Activated CD4-positive, alpha-beta T cell treated with anti-CD3 and anti-CD28 coated beads for 36 hours (primary cell): ENCODE measurements at regions not wholly inside any gene's neighbourhood (a gene's known extent, or its start where the extent isn't known, plus 50 kb on each side); places are given as distances from the start of the nearest gene placed in this dataset.
"Not testable (repeated sequence)": the region's sequence is repeated elsewhere in the genome, so short reads cannot be mapped to it uniquely, and the experiment has no call there.

Source experiments
- ATAC-seq: fragments of 200-7000 bp; cut with Tn5 transposase; one replicate; pipeline ENCODE4 v1.10.0; 2021; ENCODE audit warnings: mild to moderate bottlenecking, moderate library complexity
- CTCF ChIA-PET: fragments of 350-600 bp; sonication (Branson Sonifier 250); formaldehyde crosslinking; loops from one replicate; lab custom pipeline; 2021; ENCODE audit warnings: antibody characterized with exemption; lab: Charles Lee
- POLR2A ChIA-PET: fragments of 350-600 bp; sonication (Branson Sonifier 250); formaldehyde crosslinking; loops from one replicate; lab custom pipeline; 2021; ENCODE audit warnings: antibody characterized with exemption, inconsistent platforms; lab: Charles Lee
- DNase-seq: peaks from one replicate; pipeline ENCODE4 v3.0.0-alpha.2; 2020
- H3K27ac Mint-ChIP-seq: one replicate; pipeline ENCODE4 v1.8.0; 2021; ENCODE audit warnings: mixed read lengths
- H3K27me3 Mint-ChIP-seq: one replicate; pipeline ENCODE4 v1.8.0; 2021; ENCODE audit warnings: mixed read lengths
- H3K36me3 Mint-ChIP-seq: one replicate; pipeline ENCODE4 v1.8.0; 2021; ENCODE audit warnings: low read depth, mixed read lengths
- H3K4me1 Mint-ChIP-seq: one replicate; pipeline ENCODE4 v1.8.0; 2021; ENCODE audit warnings: mixed read lengths
- H3K4me3 Mint-ChIP-seq: one replicate; pipeline ENCODE4 v1.8.0; 2021; ENCODE audit warnings: mild to moderate bottlenecking, moderate library complexity, mixed read lengths
- H3K9me3 Mint-ChIP-seq: one replicate; pipeline ENCODE4 v1.8.0; 2021; ENCODE audit warnings: low read depth, mixed read lengths
- intact Hi-C, 2 experiments: fragments of 100-400 bp; cut with DNase I in 1 of 2; cut with micrococcal nuclease in 1 of 2; formaldehyde crosslinking; loops; one replicate each; pipeline versions ENCODE4 v1.14.2 to v1.15.1; 2022 to 2024; cut with DNase I, micrococcal nuclease

DNA sequence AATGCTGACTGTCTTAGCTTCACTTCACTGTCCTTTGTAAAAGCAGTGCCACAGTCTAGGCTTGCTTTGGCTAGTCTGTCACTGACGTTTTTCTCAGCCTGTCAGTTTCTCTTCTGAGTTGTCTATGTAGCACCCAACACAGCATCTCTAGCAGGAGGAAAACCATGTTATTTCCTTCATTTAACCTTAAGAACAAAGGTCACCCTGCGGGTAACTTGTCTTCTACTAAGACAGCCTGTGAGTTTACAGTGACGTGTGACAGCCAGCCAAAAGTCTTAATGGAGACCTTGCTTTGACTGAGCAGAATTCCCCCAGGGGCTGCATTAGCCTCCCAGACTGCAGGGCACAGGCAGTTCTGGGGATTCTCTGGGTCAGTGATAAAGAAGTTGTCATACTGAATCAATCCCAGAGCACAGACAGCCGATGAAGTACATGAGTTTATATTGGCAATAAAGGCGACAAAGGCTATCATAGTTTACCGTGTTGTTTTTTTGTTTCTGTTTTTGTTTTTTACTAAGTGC is 296.0 kb upstream of the KIAA1217 start:
- H3K36me3 Mint-ChIP-seq, result no peaks in the 10 kb centered on the region
- no peak for DNase-seq
- ChIA-PET CTCF (no interaction called here), POLR2A (no interaction called here)
- H3K9me3 Mint-ChIP-seq, result peaks cover 1% of the 10 kb centered on the region
- H3K27ac Mint-ChIP-seq, result no peak overlapping the region
- H3K27me3 Mint-ChIP-seq, result no peaks in the 10 kb centered on the region
- H3K4me3 Mint-ChIP-seq, result no peak overlapping the region
- intact Hi-C loops, result no loop called here
- ATAC-seq, result no peak
- H3K4me1 Mint-ChIP-seq, result no peaks in the 10 kb centered on the region

DNA sequence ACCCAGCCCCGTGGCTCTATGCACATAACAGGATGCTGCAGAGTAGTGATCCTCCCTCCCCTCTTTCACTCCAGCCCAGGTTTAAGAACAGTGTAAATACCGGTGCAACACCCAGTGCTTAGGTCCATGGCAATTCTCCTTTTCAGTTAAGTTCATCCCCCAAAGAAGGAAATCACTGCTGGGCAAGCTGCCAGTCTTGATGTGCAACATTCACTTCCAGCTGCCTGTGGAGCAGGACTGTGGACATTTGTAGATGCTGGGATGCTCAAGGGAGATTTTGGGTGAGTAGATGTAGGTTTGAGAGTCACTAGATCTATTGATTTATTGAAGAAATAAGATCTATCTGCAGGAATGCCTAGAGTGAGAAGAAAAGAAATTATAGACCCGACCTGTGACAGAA is 294.3 kb upstream of the KIAA1217 start:
- ATAC-seq (no peak), DNase-seq (no peak)
- CTCF ChIA-PET, result no interaction called here

DNA sequence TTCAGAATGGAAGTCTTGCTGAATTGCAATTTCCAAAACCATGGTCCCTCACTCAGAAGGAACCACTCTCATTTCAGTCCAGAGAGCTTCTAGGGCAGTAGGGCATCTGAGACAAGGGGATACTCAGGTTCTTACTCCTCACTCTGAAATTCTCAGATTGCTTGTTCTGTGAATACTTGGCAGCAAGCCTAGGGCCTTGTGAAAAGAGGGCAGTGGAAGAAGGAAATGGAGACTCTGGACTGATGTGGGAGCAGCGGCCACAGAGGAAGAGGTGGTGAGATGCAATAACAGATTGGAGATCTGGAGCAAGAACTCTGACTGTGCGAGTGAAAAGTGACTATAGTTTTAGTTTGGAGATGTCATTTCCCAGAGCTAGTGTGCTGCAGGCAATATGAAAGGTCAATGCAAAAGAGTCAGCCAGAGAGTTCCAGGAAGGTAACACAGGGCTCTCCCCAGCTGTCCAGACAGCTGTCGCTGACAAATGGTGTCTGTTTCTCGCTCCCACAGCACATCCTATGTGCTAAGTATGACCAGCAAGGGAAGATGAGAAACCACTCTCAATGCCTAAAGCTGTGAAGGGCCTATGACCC is 291.6 kb upstream of the KIAA1217 start:
- Mint-ChIP-seq H3K9me3 (no peaks in the 10 kb centered on the region), H3K36me3 (no peaks in the 10 kb centered on the region), H3K27ac (no peak overlapping the region), H3K4me3 (no peak overlapping the region), H3K27me3 (no peaks in the 10 kb centered on the region), H3K4me1 (no peaks in the 10 kb centered on the region)
- ChIA-PET CTCF (no interaction called here), POLR2A (no interaction called here)
- intact Hi-C loops, result no loop called here
- DNase-seq (no peak), ATAC-seq (no peak)

More for the DNA sequence above, 294.3 kb upstream of the KIAA1217 start:
- intact Hi-C loops, result no loop called here
- Mint-ChIP-seq H3K27ac (no peak overlapping the region), H3K36me3 (no peaks in the 10 kb centered on the region), H3K4me3 (no peak overlapping the region), H3K9me3 (no peaks in the 10 kb centered on the region), H3K27me3 (no peaks in the 10 kb centered on the region), H3K4me1 (no peaks in the 10 kb centered on the region)
- POLR2A ChIA-PET, result no interaction called here

DNA sequence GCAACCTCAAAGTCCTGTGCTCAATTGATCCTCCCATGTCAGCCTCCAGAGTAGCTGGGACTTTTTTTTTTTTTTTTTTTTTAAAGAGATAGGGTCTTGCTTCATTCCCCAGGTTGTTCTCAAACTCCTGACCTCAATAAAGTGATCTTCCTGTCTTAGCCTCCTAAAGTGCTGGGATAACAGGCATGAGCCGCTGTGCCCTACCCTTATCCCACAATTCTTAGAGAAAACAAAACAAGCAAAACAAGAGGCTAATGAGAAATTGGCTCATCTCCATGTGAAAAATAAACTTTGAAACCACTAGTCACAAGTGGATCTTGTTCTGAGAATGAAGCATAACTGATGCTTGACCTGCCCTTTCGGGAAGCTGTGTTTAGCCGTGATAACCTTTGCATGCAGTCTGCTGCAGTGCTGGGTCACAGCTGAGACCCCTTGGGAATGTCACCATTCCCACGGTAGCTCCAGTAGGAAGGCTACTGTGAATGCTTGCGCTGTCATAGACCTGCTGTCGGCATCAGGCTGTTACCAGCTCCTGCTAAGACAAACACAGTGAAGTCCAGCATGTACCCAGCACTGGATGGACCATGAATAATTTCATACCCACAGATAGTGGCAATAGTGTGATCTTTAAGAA is 290.7 kb upstream of the KIAA1217 start:
- Mint-ChIP-seq H3K4me3 (no peak overlapping the region), H3K27ac (no peak overlapping the region), H3K4me1 (no peaks in the 10 kb centered on the region), H3K9me3 (no peaks in the 10 kb centered on the region), H3K27me3 (no peaks in the 10 kb centered on the region), H3K36me3 (no peaks in the 10 kb centered on the region)
- ATAC-seq (no peak), DNase-seq (no peak)
- ChIA-PET CTCF (no interaction called here), POLR2A (no interaction called here)
- intact Hi-C loops, result no loop called here

DNA sequence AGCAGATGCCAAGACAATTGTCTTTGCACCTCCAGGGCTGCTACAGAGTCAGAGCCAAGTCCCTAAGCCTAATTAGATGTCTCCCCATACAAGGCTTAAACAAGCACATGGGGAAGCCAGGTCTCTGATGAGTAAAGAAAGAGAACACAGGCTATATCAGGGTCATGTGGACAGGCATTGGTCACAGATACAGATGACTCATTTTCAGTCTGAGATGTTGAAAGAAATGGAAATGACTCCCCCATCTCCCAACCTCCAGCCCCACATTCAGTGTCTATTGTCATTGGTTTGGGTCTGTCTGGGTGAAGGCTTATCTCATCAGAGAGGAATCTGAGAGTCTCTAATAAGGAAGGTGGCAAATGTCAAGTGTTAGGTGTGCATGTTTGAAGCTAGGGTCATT is 290.1 kb upstream of the KIAA1217 start:
- no peaks in the 10 kb centered on the region for H3K36me3 Mint-ChIP-seq
- no peak overlapping the region for H3K27ac Mint-ChIP-seq
- no peak overlapping the region for H3K4me3 Mint-ChIP-seq
- no peaks in the 10 kb centered on the region for H3K4me1 Mint-ChIP-seq
- ChIA-PET CTCF (no interaction called here), POLR2A (no interaction called here)
- H3K9me3 Mint-ChIP-seq, result no peaks in the 10 kb centered on the region
- DNase-seq, result no peak
- intact Hi-C loops, result no loop called here
- ATAC-seq, result no peak
- H3K27me3 Mint-ChIP-seq, result no peaks in the 10 kb centered on the region

DNA sequence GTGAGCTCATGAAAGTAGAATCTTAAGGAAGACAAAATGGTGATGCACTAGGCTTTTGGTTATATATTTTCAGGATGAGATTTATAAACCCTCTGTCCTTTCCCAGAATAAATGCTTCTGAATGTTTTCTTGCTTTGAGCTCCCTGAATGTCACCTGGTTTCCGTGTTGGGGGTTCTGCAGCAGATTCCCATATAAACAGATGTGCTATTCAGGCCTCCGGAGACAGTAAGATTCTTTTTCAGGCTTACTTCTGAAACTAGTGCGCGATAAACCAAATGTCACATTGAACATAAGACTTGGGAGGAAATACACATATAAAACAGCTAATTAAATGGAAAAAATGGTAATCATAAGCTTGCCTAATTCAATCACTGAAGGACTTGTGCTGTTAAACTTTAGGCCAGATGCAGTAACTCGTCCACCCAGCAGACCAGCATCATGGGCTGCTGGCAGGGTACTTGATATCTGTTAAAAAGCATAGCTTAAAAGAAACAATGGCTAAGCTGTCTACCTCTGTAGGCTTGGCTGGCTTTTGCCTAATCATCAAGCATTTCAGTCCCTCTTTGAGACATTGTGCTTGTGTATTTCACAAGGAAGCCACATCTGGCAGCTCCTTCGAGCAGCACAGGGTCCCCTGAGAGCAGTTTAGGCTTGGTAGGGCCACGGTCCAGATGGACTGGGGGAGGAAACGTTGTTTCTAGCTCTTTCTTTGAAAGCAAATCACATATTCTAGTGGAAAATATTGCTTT is 281.2 kb upstream of the KIAA1217 start:
- no peaks in the 10 kb centered on the region for H3K4me1 Mint-ChIP-seq
- ATAC-seq, result no peak
- H3K27me3 Mint-ChIP-seq, result peaks cover 2% of the 10 kb centered on the region

DNA sequence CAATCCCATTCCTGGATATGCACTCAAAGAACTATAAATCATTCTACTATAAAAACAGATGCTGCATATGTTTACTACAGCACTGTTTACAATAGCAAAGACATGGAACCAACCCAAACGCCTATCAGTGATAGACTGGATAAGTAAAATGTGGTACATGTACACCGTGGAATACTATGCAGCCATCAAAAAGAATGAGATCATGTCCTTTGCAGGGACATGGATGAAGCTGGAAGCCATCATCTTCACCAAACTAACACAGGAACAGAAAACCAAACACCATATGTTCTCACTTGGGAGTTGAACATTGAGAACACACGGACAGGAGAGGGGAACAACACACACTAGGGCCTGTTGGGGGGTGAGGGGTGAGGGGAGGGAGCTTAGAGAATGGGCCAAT is 274.9 kb upstream of the KIAA1217 start:
- H3K27me3 Mint-ChIP-seq, H3K36me3 Mint-ChIP-seq, DNase-seq, POLR2A ChIA-PET, ATAC-seq, intact Hi-C loops, H3K9me3 Mint-ChIP-seq, H3K27ac Mint-ChIP-seq, H3K4me3 Mint-ChIP-seq, H3K4me1 Mint-ChIP-seq: not testable (repeated sequence)
- CTCF ChIA-PET, result interaction anchor here (0.9 kb wide), 1 partner anchor 8 kb away, joined by 3 read pairs; no protein-coding TSS in a partner anchor

More for the DNA sequence above, 281.2 kb upstream of the KIAA1217 start:
- Mint-ChIP-seq H3K4me3 (no peak overlapping the region), H3K9me3 (no peaks in the 10 kb centered on the region), H3K36me3 (no peaks in the 10 kb centered on the region), H3K27ac (no peak overlapping the region)
- DNase-seq, result no peak
- CTCF ChIA-PET, result no interaction called here
- POLR2A ChIA-PET, result no interaction called here
- intact Hi-C loops, result no loop called here

DNA sequence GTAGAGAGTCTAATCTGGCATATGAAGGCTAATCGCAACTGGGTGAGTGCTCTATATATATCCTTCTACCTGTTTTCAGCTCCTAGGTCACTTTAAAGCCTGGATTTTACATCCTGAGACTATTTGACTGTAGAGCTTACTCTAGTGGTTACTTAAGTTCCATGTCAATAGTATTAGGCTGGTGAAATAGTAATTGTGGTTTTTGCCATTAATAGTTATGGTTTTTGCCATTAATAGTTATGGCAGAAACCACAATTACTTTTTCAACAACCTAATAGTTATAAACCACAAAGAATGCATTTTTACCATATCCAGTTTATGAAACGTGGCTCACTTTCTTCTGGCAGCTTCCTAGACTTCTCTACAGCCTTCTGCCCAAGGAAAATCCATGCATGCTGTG is 263.1 kb upstream of the KIAA1217 start:
- POLR2A ChIA-PET, result no interaction called here
- ATAC-seq (no peak), DNase-seq (no peak)
- intact Hi-C loops, result no loop called here
- CTCF ChIA-PET, result no interaction called here
- no peaks in the 10 kb centered on the region for H3K4me1 Mint-ChIP-seq
- H3K36me3 Mint-ChIP-seq, result no peaks in the 10 kb centered on the region
- H3K4me3 Mint-ChIP-seq, result no peak overlapping the region
- no peak overlapping the region for H3K27ac Mint-ChIP-seq
- H3K27me3 Mint-ChIP-seq, result no peaks in the 10 kb centered on the region
- no peaks in the 10 kb centered on the region for H3K9me3 Mint-ChIP-seq

DNA sequence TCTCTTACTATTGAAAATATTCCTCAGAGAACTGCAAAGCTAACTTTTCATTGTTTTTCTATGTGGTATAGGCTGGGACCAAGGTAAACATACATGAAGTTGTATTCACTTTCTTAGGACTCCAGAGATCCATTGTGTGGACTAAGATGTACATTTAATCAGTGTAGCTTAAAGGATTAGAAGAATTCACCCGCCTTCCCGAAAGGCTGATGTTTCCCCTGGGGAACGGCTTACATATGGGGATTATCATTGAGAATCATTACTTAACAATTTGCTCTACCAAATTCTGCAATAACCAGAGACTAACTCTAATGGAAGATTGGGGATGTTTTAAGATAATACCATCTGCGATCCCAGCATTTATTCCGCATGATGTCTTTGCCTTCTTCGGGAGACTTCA is 257.1 kb upstream of the KIAA1217 start:
- DNase-seq (no peak), ATAC-seq (no peak)
- no peaks in the 10 kb centered on the region for H3K4me1 Mint-ChIP-seq
- no peak overlapping the region for H3K4me3 Mint-ChIP-seq
- H3K9me3 Mint-ChIP-seq, result peaks cover 3% of the 10 kb centered on the region
- ChIA-PET POLR2A (no interaction called here), CTCF (no interaction called here)
- no peaks in the 10 kb centered on the region for H3K36me3 Mint-ChIP-seq
- intact Hi-C loops, result no loop called here
- H3K27me3 Mint-ChIP-seq, result no peaks in the 10 kb centered on the region
- H3K27ac Mint-ChIP-seq, result no peak overlapping the region

DNA sequence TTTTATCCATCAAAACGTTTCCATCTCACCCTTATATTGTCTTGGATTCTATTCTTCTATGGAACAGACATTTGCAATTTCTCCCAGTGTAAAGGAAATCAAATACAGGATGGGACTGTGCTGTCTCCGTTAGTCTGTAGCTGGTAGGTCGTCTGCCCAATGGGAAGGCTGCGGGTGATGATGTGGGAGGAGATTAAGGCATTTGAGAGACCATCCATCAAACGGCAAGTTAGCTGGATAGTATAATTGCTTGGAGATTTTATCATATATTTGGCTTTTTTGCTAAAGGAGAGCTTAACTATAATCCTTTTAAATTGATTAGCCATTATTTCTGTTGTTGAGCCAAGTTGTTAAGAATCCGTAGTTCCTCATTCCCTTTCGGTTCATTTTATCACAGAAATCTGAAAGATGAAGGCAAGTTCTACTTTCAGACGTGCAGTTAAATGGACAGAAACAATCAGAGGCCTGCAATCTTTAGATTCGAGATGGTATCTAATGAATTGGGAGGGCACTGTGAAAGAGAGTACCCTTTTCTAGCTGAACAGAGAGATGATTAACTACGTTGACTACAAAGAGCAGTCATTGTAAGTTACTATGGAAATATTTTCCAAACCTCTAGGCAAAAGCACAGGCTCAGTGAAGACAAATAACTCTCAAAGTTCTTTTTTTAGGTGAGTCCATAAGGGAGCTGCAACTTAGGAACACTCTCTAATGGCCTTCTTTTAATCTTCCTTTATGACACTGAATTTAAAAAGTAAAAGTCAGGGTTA is 253.3 kb upstream of the KIAA1217 start:
- no peak overlapping the region for H3K27ac Mint-ChIP-seq
- POLR2A ChIA-PET, result no interaction called here
- CTCF ChIA-PET, result interaction anchor here (0.5 kb wide), 1 partner anchor 181 kb away, joined by 3 read pairs; no protein-coding TSS in a partner anchor
- DNase-seq (no peak), ATAC-seq (no peak)
- peaks cover 3% of the 10 kb centered on the region for H3K9me3 Mint-ChIP-seq
- H3K27me3 Mint-ChIP-seq, result no peaks in the 10 kb centered on the region
- no peak overlapping the region for H3K4me3 Mint-ChIP-seq
- no peaks in the 10 kb centered on the region for H3K36me3 Mint-ChIP-seq
- no peaks in the 10 kb centered on the region for H3K4me1 Mint-ChIP-seq
- intact Hi-C loops, result no loop called here

DNA sequence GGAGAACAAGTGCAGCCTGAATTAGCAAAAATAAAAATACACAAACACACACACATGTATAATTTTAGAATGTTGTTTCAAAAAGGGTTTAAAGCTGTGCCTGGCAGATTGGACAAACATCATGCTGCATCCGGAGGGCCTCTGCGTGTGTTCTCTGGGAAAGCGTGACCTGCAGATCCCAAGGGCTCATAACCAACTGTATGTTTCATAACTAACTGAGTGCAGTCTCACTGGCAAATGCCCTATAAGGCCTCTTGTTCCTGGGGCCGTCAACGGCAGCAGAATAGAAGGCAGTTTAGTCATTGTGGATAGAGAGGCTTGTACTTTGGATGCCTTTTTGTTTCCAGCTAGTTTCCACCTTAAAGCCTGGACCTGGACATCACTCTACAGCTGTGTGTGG is 243.8 kb upstream of the KIAA1217 start:
- H3K9me3 Mint-ChIP-seq, result peaks cover 2% of the 10 kb centered on the region
- DNase-seq, result no peak
- H3K4me3 Mint-ChIP-seq, result no peak overlapping the region
- ChIA-PET POLR2A (no interaction called here), CTCF (no interaction called here)
- ATAC-seq, result no peak
- H3K27ac Mint-ChIP-seq, result no peak overlapping the region
- H3K27me3 Mint-ChIP-seq, result peaks cover 2% of the 10 kb centered on the region
- no peaks in the 10 kb centered on the region for H3K36me3 Mint-ChIP-seq
- intact Hi-C loops, result no loop called here
- no peaks in the 10 kb centered on the region for H3K4me1 Mint-ChIP-seq
